ELF-1 (cell line): ENCODE measurements at regions not wholly inside any gene's neighbourhood (a gene's known extent, or its start where the extent isn't known, plus 50 kb on each side); places are given as distances from the start of the nearest gene placed in this dataset.

Source experiments
- DNase-seq: peaks from one replicate; pipeline ENCODE4 v3.0.0-alpha.2; 2016; ENCODE audit warnings: low read depth, low spot score

DNA sequence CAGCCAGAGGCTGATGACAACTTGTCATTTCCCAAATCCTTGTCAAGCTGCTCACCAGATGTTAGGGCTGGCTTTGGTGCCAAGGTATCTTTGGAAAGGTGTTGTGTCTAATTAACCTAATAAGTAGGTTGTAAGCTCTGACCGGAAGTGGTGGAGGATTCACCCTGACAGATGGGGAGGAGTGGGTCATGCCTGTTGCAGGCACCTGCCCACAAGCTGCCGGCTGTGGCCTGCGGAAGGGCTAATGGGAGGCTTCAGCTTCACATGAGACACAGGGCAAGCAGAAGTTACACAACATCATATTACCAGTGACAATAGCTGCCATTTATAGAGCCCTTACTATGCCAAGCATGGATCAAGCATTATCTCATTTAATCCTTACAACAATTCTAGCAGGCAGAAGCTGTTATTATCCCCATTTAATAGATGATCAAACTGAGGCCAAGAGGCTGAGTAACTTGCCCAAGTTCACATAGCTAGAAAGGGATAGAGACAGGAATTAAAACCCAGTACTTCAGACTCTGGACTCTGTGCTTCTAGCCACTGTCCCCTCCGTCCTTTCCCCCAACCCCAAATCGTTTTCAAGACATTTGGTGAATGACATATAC, 63.1 kb upstream of the DUSP5 start:
- no peak for DNase-seq

DNA sequence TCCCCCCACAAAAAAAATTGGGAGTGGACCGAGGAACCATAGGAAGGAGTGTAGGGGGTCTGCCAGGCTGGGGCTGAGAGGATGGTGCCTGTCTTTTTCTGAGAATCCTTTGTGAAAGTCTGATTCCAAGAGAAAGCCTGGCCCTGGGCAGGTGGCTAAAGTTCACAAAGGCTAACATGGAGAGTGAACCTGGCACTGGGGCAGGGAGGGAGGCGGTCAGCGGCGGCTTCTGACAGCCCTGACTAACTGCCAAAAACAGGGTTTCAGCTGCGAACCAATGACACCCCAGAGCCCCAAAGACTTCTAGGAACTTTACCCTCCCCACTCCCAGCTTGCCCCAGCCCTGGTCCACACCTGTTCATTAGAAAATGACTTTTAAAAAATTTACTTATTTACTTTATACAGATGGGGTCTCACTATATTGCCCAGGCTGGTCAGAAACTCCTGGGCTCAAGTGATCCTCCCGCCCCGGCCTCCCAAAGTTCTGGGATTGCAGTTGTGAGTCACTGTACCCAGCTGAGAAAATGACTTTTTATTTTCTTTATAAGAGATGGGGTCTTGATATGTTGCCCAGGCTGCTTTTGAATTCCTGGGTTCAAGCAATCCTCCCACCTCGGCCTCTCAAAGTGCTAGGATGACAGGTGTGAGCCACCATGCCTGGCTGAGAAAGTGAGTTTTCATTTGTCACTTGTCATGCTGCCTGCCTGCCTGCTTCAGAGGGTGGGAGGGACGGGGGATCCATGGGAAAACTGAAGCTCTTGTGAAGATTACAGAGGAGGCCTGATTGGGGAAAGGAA, 61.0 kb upstream of the DUSP5 start:
- no peak for DNase-seq

DNA sequence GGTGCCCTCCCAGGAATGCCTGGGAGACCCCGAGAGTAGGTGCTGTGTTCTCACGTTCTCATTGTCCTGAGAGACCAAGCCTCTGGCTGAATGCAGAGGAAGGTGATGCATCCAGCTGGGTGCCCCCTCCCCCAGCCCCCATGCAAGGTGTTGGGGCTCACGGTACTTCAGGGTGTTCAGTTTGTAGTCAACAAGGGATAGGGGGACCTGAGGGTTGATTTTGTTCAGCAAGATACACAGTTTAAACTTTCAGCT, 60.4 kb upstream of the DUSP5 start:
- no peak for DNase-seq

DNA sequence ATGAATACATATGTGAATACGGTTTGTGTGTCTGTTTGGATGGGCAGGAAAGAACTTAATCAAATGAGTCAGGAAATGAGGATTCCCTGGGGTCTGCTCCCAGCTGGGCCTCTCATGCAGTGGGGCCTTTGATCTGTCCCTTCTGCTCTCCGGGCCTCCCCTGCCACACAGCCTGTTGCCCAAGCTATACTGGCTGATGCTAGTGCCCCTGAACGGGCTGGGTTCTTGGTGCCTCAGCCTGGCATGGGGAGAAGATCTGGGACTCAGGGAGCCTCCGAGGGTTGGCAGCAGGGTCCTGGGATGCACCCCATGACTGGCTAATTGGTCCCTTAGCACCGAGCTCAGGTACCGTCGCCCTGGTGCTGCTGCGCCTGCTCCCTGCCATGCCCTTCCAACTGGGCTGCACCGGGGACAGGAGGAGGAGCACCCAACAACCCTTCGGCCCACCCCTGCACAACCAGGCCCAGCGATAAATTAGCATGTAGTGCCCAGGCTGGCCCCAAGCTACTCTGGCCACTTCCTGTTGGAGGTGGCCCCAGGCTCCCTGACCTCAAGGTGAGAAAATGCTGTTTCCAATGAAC, 59.9 kb upstream of the DUSP5 start:
- no peak for DNase-seq

DNA sequence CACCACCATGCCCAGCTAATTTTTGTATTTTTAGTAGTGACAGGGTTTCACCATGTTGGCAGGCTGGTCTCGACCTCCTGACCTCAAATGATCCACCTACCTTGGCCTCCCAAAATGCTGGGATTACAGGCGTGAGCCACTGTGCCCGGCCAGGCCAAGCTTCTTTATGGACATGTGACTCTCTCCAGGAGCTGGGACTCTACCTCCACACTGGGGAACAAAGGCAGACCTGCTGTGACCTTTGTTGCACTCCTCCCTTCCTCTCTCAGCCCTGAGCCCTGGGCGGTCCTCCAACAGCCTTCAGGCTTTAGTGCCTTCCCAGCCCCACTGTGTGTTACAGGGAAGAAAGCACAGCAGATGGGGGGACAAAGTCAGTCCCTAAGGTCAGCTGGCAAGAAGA, 55.0 kb upstream of the DUSP5 start:
- no peak for DNase-seq

DNA sequence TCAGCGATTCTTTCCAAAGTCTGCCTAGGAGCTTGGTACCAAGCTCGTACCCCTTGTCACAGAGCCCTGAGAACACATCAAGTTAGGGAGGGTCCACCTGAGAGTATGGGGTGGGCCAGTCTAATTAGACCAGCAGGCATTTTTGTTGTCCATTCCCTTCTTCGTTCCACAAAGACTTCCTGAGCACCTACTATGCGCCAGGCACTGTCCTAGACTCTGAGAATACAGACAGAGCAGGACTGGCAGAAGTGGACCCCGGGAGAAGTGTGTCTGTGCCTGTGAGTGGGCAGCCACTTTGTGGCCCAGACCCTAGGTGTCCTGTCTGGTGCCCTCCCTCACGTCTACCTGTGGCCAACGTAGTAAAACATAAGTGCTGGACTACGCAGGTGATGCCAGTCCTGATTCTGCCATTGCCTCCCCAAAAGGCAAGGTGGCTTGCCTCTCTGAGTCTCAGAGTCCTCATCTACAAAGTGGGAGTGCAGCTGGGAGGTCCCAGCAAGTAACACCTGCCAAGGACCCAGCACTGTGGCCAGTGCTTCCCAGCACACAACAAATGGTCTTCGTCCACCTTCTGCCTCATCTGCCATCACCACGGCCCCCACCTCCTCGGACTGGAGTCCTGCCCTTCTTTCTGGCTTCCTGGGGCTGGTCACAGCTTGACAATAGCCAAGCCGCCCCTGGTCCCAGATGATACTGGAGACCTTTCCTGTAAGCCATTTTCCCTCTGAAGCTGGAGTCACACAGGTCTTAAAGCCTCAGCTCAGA, 54.3 kb upstream of the DUSP5 start:
- DNase-seq = no peak

DNA sequence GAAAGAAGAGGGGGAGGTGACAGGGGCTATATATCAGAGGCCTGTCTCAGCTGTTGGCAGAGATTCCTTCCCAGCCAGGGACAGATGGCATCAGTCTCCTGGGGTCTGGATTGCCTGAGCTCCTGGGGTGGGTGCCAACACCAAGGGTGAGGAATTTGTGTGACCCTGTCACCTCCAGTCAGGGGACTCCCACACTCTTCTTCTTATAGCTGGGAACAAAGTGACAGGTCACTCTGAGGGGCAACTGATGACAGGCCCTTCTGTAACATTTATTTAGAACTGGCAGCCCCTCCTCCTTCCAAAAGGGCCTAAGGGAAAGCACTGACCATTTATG, 53.7 kb upstream of the DUSP5 start:
- no peak for DNase-seq

DNA sequence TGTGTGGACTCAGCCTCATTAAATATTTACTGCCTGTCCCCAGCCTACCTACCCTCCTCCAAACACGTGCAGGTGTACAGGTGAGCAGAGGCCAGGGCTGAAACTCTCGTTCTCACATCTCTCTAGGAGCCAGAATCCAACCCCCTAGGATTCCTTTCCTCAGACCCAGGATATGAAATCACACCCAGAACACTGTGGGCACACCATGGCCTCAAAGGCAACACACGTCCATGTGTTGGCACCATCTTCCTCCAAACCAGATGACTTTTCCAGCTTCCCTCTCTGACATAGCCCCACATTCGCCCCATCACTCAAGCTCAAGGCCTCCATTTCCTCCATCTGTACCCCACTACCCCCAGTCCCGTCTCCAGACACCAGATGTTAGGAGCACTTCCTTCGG, 51.8 kb upstream of the DUSP5 start:
- no peak for DNase-seq

DNA sequence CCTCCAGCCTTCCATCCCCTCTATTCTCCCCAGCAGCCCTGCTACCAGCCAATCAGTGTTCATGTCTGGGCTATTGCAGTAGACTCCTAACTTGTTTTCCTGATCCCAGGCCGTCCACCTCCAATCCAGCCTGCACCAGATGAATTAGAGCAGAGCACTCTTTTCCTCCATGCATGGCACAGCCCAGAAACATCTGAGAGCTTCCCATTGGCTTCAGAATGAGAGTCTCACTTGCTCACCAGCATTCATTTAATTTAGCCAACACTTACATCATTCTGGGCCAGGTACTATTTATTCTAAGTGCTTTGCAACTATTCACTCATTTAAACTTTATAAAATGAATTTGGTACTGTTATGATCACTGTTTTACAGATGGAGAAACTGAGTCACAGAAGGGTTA, 51.4 kb upstream of the DUSP5 start:
- no peak for DNase-seq

DNA sequence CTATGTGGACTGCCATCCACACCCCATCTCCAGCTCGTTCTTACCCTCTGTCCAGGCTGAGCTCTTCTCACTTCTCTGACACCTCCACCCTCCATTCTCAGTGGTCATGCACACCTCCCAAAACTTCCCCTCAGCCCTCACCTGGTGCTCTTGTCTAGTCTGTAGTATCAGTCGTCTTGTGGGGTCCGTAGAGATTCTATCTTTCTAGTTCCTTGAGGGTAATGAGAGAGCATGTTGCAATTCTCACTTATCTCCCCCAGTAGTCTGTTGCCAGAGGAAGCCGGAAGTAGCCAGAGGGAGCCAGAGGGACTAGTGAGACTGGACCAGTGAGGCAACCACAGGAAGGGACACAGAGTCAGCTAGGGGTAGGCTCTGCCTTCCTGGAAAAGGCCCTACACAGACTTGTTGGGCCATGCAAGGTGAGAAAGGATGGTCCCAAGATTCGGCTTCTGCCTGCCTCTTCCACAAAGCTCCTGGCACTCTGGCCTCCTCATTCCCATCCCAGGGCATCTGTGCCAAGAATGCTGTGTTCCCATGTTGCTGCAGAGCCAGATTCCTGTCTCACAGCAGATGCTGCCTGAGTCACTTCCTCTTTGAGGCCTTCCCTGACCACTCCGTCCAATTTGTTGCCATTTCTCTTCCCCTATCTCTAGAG, 50.6 kb upstream of the DUSP5 start:
- peak; percentile 44 for DNase-seq

DNA sequence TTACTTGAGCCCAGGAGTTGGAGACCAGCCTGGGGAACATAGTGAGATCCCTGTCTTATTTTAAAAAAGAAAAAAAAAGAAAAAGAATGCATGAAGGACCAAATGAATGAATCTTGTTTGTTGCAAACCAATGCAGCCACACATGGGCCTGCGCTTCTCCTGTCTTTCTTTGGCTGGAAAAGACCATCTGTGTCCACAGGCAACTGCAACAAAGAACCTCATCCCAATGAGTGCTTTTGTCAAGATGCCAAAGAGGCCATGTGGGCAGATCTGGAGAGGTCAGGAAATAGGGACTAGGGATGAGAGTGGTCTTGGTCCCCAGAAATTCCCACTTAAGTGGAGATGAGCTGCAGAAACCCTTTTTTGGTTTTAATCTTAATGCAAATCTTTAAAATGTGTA, 49.8 kb upstream of the DUSP5 start:
- DNase-seq = no peak
